ENCODE measurements at regions not wholly inside any gene's neighbourhood (a gene's known extent, or its start where the extent isn't known, plus 50 kb on each side); places are given as distances from the start of the nearest gene placed in this dataset.

DNA sequence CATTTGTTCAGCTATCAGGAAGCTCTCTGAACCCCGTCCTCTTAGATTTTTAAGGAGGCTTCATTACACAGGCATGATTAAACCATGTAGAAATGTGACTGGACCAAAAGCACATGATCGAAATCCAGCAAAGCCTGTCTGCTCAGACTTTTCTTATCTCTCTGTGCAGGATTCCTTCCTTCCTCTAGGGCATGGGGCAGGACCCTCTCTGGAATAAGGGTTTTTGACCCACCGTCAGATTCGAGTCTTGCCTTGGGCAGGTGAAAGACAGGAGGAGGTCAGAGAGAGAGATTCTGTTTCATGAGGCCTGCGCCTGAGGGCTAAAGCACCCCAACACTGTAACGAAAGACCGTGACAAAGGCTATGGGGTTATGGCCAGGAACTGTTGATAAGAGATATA lies 136.8 kb downstream of the RHOU start:
- TF ChIP-seq POLR2A (IDR thresholded peaks at IDR 0.05): no peak
- TF ChIP-seq EP300 (IDR thresholded peaks at IDR 0.05): no peak
- no peak for TF ChIP-seq CTCF (IDR thresholded peaks at IDR 0.05)
- TF ChIP-seq POLR2AphosphoS5 (IDR thresholded peaks at IDR 0.05): no peak

All from upper lobe of left lung (tissue), 4 donors.